HT-29 (cell line): ENCODE measurements at regions not wholly inside any gene's neighbourhood (a gene's known extent, or its start where the extent isn't known, plus 50 kb on each side); places are given as distances from the start of the nearest gene placed in this dataset.
"Not testable (repeated sequence)": the region's sequence is repeated elsewhere in the genome, so short reads cannot be mapped to it uniquely, and the experiment has no call there.

Experiments used
- DNase-seq: peaks from one replicate; pipeline ENCODE4 v3.0.0-alpha.2; 2015; ENCODE audit warnings: low spot score

DNA sequence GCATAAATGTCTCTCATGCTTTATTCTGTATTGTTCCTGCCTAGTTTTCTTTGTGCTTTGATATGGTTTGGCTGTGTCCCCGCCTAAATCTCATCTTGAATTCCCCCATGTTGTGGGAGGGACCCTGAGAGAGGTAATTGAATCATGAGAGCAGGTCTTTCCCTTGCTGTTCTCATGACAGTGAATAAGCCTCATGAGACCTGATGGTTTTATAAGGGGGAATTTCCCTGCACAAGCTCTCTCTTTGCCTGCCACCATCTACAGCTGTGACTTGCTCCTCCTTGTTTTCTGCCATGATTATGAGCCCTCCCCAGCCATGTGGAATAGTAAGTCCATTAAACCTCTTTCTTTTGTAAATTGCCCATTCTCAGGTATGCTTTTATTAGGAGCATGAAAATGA lies 1596.6 kb downstream of the SI start:
- no peak for DNase-seq

GRCh38 chr3:163476179-163476578 lies 1602.1 kb downstream of the SI start:
- DNase-seq: peak; percentile 53

DNA sequence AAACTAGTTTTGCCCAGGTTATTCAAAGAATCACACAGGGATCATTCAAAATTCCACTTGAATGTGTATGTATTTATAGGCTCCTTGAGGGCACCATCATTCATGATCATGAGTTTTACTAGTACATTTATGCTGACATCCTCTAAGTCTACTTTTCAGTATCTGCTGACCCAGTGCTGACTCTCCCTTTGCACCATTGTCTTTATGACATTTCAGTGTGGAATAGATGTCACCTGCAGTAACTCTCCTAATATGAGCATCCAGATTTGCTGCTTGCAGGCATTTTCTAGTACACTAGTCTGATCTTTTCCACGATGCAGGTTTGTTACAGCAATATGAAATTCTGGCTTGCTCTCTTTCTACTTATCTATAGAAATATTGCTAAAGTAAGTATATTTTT lies 1603.5 kb downstream of the SI start:
- no peak for DNase-seq

- no peak for DNase-seq
Observed at GRCh38 chr3:163468531-163469335, 1609.6 kb downstream of the SI start.

DNA sequence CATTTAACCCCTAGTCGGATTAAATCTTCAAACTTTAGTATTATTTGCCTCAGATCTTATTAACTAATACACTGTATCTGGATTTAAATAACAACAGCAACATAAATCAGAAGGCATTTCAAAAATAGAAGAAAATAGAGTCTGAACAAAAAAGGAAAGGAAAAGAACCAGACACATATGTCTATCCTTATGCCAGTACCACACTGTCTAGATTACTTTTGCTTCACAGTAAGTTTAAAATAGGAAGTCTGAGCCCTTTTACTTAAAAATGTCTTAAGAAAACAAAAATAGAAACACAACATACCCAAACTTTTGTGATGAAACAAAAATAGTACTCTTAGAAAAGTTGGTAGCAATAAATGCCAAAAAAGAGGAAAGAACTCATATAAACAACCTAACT lies 1615.8 kb downstream of the SI start:
- DNase-seq: no peak

DNA sequence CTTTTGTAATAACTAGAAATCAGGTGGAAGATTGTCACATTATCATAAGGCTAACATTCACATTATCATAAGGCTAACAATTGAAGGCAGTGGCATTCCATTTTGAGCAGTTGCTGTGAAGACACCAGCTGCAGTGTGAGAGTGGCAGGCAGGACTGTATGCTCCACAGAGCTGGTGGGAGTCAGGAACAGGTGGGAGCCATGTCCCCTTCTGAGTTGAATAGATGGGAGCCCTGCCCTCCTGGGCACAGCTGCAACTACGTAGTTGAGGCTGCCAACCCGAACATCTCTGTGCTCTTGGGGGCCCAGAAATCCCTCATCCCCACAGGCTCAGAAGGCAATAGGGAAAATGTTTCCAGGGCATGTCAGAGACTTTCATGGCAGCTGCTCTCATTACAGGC lies 1627.6 kb downstream of the SI start:
- DNase-seq: no peak

DNA sequence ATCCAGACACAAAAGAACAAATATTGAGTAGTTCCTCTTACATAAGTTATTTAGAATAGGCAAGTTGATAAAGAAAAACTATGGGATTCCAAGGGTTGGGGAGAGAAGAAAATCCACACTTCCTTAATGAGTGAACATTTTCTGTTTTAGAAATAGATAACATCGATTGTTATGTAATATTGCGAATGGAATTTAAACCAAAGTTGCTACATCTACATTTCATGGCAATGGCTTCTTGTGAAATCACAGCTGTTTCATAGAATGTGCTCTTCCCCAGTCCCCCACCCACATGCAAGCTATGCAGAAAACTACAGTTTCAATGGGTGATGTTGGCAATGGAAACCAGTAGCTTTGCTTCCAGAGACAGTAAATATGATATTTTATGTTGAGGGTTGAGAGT lies 1639.5 kb downstream of the SI start:
- DNase-seq: no peak

DNA sequence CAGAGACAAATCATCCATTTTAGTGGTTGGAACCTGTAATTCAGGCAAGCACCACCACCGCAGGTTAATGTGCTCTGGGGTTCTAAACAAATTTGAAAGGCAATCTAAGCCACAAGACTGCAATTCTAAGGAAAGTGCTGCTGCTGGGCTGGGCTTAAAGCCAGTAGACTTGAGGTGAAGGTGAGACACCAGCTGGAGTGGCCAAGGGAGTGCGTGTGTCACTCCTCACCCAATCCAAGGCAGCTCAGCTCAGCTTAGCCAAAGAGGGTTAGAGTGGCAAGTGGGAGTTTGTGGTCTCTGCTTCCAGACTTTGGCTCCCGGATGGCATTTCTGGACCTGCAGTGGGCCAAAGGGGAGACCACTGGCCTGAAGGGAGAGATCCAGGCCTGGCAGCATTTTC lies 1655.6 kb downstream of the SI start:
- DNase-seq: no peak

GRCh38 chr3:163391407-163392181 lies 1686.7 kb downstream of the SI start:
- no peak for DNase-seq

DNA sequence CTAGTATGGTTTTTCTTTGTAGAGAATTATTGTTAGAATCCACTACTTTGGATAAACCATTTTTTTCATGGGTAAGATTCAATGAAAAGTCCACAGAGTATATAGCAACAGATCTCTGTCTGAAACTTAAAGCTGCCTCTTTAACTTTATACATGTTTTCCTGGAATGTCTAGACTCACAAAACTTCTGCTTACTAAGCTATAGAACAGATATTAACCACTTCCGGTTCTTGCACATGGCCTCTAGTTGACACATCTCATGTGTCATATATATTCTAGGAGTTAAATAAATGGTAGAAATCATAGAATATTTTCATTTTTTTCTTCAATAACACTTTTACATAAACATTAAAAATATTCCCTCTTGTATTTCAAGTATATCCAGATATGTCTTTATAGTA lies 1693.9 kb downstream of the SI start:
- no peak for DNase-seq

DNA sequence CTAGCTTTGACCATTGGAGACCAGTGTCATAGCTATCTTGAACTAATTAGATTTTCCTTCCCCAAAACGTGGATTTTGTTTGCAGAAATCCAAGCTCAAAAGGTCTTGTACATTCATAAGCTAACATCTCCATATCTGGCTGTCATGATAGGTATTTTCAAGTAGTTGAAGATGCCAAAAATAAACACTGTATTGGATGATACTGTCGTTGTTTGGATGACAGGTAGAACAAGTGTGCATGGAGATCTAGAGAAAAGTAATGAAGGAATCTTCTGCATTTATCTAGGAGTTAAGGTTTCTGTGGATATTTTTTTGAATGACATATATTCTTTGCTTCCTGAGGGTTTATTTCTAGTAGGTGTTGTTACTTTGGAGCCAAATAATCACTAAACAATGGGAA lies 1696.1 kb downstream of the SI start:
- no peak for DNase-seq

DNA sequence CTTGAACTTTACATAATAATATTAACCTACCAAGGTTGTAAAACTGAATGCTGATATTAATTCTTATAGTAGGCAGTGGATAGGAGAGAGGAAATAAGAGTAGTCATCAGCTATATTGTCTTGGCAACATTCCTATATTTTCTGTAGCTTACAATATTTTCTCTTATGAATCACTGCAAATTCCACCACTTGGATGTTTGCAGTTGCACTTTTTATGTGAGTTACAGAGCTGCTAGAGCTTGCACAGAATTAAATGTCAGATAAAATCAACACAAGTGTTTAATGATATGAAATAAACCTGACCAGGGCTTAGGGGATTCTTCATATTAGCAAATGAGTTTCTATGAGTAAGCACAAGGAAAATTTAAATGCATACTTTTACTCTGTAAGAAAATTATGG lies 1710.1 kb downstream of the SI start:
- no peak for DNase-seq

DNA sequence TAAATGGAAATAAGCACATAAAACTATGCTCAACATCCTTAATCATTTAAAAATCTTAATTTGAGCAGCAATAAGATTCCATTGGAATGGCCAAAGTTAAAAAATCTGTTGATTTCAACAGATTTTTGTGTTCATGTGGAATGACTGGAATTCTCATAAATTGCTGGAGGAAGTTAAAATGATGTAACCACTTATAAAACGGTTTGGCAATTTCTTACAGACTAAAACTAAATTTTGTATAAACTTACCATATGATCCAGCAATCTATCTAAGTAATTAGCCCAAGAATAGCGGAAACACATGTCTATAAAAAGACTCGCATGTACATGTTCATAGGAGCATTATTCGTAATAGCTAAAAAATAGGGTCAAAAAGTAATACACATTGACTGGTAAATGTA lies 1713.6 kb downstream of the SI start:
- no peak for DNase-seq

DNA sequence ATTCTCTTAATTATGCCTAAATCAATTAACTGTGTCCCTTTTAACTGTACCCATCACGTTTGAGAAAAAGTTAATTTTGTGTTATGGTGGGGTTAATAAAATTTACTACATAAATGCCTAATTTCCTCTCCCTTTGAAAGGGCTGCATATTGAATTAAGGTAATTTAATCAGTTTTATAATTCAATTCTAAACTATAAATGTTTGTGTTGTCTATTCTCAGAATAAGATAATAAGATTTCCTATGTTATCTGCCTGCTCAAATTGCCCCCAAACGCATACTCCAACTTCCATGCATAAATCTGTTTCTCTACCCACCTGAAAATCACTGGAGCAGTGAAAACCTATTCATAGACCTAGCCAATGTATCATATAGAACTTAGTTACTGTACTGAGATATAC lies 1716.1 kb downstream of the SI start:
- no peak for DNase-seq

DNA sequence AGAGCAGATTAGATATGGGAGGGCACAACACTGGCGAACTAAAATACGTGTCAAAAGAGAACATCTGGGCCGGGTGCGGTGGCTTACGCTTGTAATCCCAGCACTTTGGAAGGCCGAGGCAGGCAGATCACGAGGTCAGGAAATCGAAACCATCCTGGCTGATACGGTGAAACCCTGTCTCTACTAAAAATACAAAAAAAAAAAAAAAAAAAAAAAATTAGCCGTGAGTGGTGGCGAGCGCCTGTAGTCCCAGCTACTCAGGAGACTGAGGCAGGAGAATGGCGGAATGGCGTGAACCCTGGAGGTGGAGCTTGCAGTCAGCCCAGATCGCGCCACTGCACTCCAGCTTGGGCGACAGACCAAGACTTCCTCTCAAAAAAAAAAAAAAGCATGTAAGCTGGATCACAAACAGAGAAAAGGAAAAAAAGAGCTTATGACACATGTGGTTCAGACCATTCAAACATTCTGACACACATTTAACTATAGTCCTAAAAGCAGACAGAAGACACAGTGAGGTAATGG lies 1716.9 kb downstream of the SI start:
- DNase-seq: not testable (repeated sequence)

DNA sequence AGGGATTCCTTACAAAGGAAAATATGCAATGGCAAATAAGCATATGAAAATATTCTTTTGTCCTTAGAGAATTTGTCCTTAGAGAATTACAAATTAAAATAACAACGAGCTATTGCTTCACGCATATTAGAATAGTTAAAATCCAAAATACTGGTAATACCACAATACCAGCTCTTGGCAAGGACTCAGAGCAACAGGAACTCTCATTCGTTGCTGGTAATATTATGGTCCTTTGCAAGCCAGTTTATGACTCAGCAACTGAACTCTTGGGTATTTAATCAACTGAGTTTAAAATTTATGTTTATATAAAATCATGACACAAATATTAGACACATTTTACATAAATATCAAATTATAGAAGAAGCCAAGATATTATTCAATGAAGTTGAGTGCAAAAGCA lies 1730.4 kb downstream of the SI start:
- no peak for DNase-seq

GRCh38 chr3:163335429-163335828 lies 1742.9 kb downstream of the SI start:
- no peak for DNase-seq

DNA sequence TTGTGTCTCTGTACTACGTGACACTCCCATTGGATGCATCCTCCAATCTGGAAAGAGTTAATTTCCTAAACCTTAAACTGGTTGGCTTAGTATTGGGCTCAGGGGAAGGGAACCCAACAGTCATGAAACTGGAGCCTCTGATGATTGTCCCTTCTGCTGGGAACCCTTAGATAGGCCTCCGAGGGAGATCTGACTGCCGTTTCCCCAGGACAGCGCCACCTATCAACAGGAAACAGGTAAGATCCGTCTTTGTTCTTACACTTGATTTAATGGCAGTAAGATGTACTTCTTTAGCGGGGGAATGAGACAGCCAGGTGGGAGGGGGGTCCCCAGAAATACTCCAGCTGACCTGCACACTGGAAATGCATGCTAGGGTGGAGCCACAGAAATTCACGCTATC lies 1749.6 kb downstream of the SI start:
- DNase-seq: peak; percentile 14

DNA sequence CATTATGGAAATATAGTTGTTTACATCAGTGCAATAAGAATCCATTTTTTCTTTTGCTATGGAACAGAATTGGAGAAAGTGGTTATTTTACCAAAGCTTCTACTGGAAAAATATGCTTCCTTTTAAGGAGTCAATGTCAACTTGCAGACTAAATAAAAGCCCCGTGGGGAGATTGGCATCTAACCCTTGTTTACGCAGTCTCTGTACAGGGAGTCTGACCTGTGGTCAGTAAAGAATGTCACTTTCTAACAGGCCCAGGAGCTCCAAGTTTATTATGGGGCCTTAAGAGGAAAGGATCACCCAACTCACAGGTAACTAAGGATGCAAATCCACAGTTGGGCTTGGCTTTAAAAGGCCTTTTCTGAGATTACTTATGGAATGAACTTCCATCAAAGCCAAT lies 1751.2 kb downstream of the SI start:
- DNase-seq: no peak

DNA sequence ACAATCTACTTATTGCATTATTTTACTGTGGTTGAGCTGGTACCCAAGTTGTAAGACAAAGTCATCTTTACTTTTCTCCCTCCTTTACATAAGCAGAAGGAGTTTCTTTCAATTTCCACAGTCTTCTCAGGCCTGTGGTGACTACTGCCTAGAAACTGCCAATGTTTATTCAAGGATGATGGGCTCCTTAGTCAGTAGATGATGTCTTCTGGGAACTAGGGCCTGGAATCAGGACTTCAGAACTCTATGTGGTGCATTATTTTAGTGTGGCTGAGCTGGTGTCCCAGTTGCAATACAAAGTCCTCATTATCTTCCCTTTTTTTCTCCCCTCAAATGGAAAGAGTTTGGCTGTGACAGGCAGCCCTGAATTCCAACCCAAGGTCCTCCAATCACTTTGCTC lies 1762.5 kb downstream of the SI start:
- no peak for DNase-seq

DNA sequence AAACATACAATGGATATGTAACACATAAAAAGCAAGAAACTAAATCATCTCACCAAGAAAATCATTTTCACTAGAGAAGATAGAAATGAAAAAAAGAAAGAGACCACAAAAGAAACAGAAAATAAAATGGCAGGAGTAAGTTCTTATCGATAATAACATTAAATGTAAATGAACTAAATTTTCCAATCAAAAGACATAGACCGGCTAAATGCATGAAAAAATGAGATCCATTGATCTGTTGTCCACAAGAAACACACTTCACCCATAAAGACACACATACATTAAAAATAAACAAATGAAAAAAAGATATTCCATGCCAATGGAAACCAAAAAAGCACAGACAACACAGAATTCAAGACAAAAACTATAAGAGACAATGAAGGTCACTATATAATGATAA lies 1771.9 kb downstream of the SI start:
- DNase-seq: no peak

DNA sequence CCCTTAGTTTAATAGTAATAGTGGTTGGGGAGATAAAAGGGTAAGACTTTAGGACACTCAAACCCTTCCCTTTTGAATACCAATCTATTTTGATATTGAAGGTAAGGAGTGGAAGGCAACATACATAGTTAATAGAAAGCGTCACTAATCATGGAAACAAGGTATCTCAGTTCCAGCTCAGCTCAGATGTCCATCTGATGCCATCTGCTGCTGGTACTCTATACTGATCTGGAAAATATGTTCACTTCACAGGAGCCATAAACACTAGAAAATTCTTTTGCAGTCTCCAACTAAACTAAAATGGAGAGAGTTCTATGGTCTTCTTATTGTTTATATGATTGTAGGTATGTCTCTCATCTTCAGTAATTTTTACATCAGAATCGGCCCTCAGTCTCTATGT lies 1777.1 kb downstream of the OTOL1 start:
- no peak for DNase-seq

GRCh38 chr3:163266731-163267130 lies 1770.1 kb downstream of the OTOL1 start:
- DNase-seq: no peak
